HCT116 (cell line): ENCODE measurements at regions not wholly inside any gene's neighbourhood (a gene's known extent, or its start where the extent isn't known, plus 50 kb on each side); places are given as distances from the start of the nearest gene placed in this dataset.

ENCODE experiments used
- ATAC-seq: fragments of 200-7000 bp; cut with Tn5 transposase; 2 replicates; pipeline ENCODE4 v1.9.1; 2020; ENCODE audit warnings: mild to moderate bottlenecking, moderate library complexity
- BruUV-seq: library from RNA; stranded (reverse); fragments of 400-500 nt; replicated peaks from 2 replicates; lab custom pipeline; 2021; lab: Mats Ljungman, UMichigan
- CTCF ChIA-PET: fragments of 300-600 bp; sonication (Branson Sonifier 250); formaldehyde crosslinking; loops from one replicate; lab custom pipeline; 2021; ENCODE audit warnings: antibody characterized with exemption; lab: Charles Lee
- POLR2A ChIA-PET: fragments of 300-600, 350-600 bp; sonication (Branson Sonifier 250); formaldehyde crosslinking; loops from one replicate; lab custom pipeline; 2021; ENCODE audit warnings: antibody characterized with exemption; lab: Charles Lee
- RAD21 ChIA-PET, 2 experiments: fragments of 300-600 bp; sonication (Branson Sonifier 250); formaldehyde crosslinking; loops; one replicate each; lab custom pipeline; 2023; ENCODE audit warnings: low total read pairs in 2 of 2; ENCODE audit not compliant: uncharacterized antibody in 2 of 2, unreplicated experiment in 2 of 2, low non-redundant PET in 1 of 2; lab: Charles Lee
- DNase-seq: peaks from one replicate; pipeline ENCODE4 v3.0.0-alpha.2; 2010; ENCODE audit warnings: low read depth, low spot score
- H2AFZ ChIP-seq: fragments of 200-600 bp; shearing (Covaris generic), sonication (generic); 2 replicates; pipeline ENCODE4 v1.6.1; 2017; ENCODE audit warnings: low read depth, mixed run types, mixed read lengths, antibody characterized with exemption, low read length; ENCODE audit not compliant: poor library complexity, severe bottlenecking
- H3K27ac ChIP-seq: 2 replicates; pipeline ENCODE4 v1.5.1; 2012; ENCODE audit warnings: low read depth, low read length
- H3K27me3 ChIP-seq: fragments of 200-600 bp; sonication (generic); 2 replicates; pipeline ENCODE4 v1.6.1; 2016; ENCODE audit warnings: mixed run types, low read length, mixed read lengths; ENCODE audit not compliant: insufficient read depth
- H3K36me3 ChIP-seq, 2 experiments: fragments of 200-500 bp in 1 of 2; fragments of 200-600 bp in 1 of 2; sonication (Bioruptor generic) in 1 of 2; sonication (generic) in 1 of 2; 2 replicates each; pipeline versions ENCODE4 v1.5.1 to v1.6.1; 2014 to 2016; ENCODE audit warnings: low read length in 2 of 2, inconsistent platforms in 1 of 2, mixed read lengths in 1 of 2, mixed run types in 1 of 2; ENCODE audit not compliant: insufficient read depth in 2 of 2, control insufficient read depth in 1 of 2
- H3K4me1 ChIP-seq, 2 experiments: fragments of 200-600 bp in 1 of 2; sonication (generic) in 1 of 2; 2 replicates each; pipeline versions ENCODE4 v1.5.1 to v1.6.1; 2012 to 2017; ENCODE audit warnings: low read length in 2 of 2, inconsistent platforms in 1 of 2, mild to moderate bottlenecking in 1 of 2, mixed read lengths in 1 of 2, mixed run types in 1 of 2, moderate library complexity in 1 of 2; ENCODE audit not compliant: insufficient read depth in 2 of 2, control insufficient read depth in 1 of 2
- H3K4me2 ChIP-seq: fragments of 200-600 bp; sonication (generic); 2 replicates; pipeline ENCODE4 v1.6.1; 2017; ENCODE audit warnings: mixed run types, low read length, mixed read lengths
- H3K4me3 ChIP-seq, 2 experiments: fragments of 200-600 bp in 1 of 2; sonication (generic) in 1 of 2; replicated peaks in 1 of 2; 2 replicates each; pipeline ENCODE4 v1.5.1; 2011 to 2016; ENCODE audit warnings: low read length in 2 of 2, control low read depth in 1 of 2, low read depth in 1 of 2, mild to moderate bottlenecking in 1 of 2, mixed read lengths in 1 of 2, mixed run types in 1 of 2
- H3K79me2 ChIP-seq: fragments of 200-600 bp; sonication (generic); 2 replicates; pipeline ENCODE4 v1.6.1; 2017; ENCODE audit warnings: mild to moderate bottlenecking, mixed run types, low read length, moderate library complexity, mixed read lengths; ENCODE audit not compliant: insufficient read depth
- H3K9ac ChIP-seq: fragments of 200-600 bp; sonication (generic); 2 replicates; pipeline ENCODE4 v1.6.1; 2016; ENCODE audit warnings: low read length, mixed read lengths
- H3K9me2 ChIP-seq: fragments of 200-600 bp; sonication (generic), shearing (Covaris generic); 2 replicates; pipeline ENCODE4 v1.6.1; 2017; ENCODE audit warnings: mixed run types, mild to moderate bottlenecking, moderate library complexity; ENCODE audit not compliant: insufficient read depth
- H3K9me3 ChIP-seq, 2 experiments: fragments of 200-500 bp in 1 of 2; fragments of 200-600 bp in 1 of 2; sonication (Bioruptor generic) in 1 of 2; sonication (generic) in 1 of 2; 2 replicates each; pipeline ENCODE4 v1.6.1; 2014 to 2017; ENCODE audit warnings: low read length in 2 of 2, mixed read lengths in 2 of 2, inconsistent platforms in 1 of 2, low read depth in 1 of 2, mild to moderate bottlenecking in 1 of 2, mixed run types in 1 of 2, moderate library complexity in 1 of 2; ENCODE audit not compliant: control insufficient read depth in 1 of 2, insufficient read depth in 1 of 2
- H4K20me1 ChIP-seq: fragments of 200-600 bp; sonication (generic), shearing (Covaris generic); 2 replicates; pipeline ENCODE4 v1.6.1; 2017; ENCODE audit warnings: mixed run types, mild to moderate bottlenecking, moderate library complexity; ENCODE audit not compliant: insufficient read depth
- ATF3 ChIP-seq: IDR thresholded peaks from 2 replicates; pipeline ENCODE4 v1.6.1; 2012
- CBX3 ChIP-seq: IDR thresholded peaks from 2 replicates; pipeline ENCODE4 v1.6.1; 2012; ENCODE audit warnings: low read depth
- CEBPB ChIP-seq: IDR thresholded peaks from 2 replicates; pipeline ENCODE4 v1.6.1; 2012; ENCODE audit warnings: low read depth
- EGR1 ChIP-seq: IDR thresholded peaks from 2 replicates; pipeline ENCODE4 v1.6.1; 2012; ENCODE audit warnings: low read depth
- EZH2phosphoT487 ChIP-seq: fragments of 200-600 bp; IDR thresholded peaks from 2 replicates; pipeline ENCODE4 v1.6.1; 2018; ENCODE audit warnings: antibody characterized with exemption, borderline replicate concordance
- FOSL1 ChIP-seq: IDR thresholded peaks from 2 replicates; pipeline ENCODE4 v1.6.1; 2012; ENCODE audit warnings: low read depth
- MAX ChIP-seq: IDR thresholded peaks from 2 replicates; pipeline ENCODE4 v1.6.1; 2012
- POLR2A ChIP-seq: IDR thresholded peaks from 2 replicates; pipeline ENCODE4 v1.7.0; 2011; ENCODE audit warnings: borderline replicate concordance; ENCODE audit not compliant: insufficient read depth, insufficient read length; ENCODE audit errors: extremely low read depth
- POLR2AphosphoS5 ChIP-seq: IDR thresholded peaks from 2 replicates; pipeline ENCODE4 v1.6.1; 2011; ENCODE audit warnings: mild to moderate bottlenecking, low read depth, low read length, moderate library complexity
- RAD21 ChIP-seq: IDR thresholded peaks from 2 replicates; pipeline ENCODE4 v1.6.1; 2012; ENCODE audit warnings: low read depth, mild to moderate bottlenecking
- REST ChIP-seq: IDR thresholded peaks from 2 replicates; pipeline ENCODE4 v1.6.1; 2012; ENCODE audit warnings: low read depth
- SIN3A ChIP-seq: IDR thresholded peaks from 2 replicates; pipeline ENCODE4 v1.6.1; 2012; ENCODE audit warnings: low read depth
- SP1 ChIP-seq: IDR thresholded peaks from 2 replicates; pipeline ENCODE4 v1.6.1; 2012; ENCODE audit warnings: low read depth
- TCF7L2 ChIP-seq: IDR thresholded peaks from 2 replicates; pipeline ENCODE4 v1.7.0; 2011; ENCODE audit warnings: borderline replicate concordance, inconsistent platforms; ENCODE audit not compliant: insufficient read depth, insufficient read length; ENCODE audit errors: extremely low read depth
- ZFX ChIP-seq: fragments of 450-650 bp; IDR thresholded peaks from 2 replicates; pipeline ENCODE4 v1.6.1; 2017
- intact Hi-C: fragments of 100-400 bp; cut with micrococcal nuclease; formaldehyde crosslinking; loops from 2 replicates; pipeline ENCODE4 v1.10.0; 2022

GRCh38 chr1:221468546-221468945 is 273.3 kb downstream of the DUSP10 start:
- intact Hi-C loops, result no loop called here
- no peaks in the 10 kb centered on the region for H3K4me1 ChIP-seq
- ATAC-seq (no peak), DNase-seq (no peak)
- no peak overlapping the region for H3K4me3 ChIP-seq
- BruUV-seq, result no TSS peak
- no peaks in the 10 kb centered on the region for H3K9me2 ChIP-seq
- H3K36me3 ChIP-seq, result no peaks in the 10 kb centered on the region
- ChIA-PET POLR2A (no interaction called here), RAD21 (no interaction called here), CTCF (no interaction called here)
- no peaks in the 10 kb centered on the region for H3K9me3 ChIP-seq
- no peak overlapping the region for H3K4me2 ChIP-seq
- no peaks in the 10 kb centered on the region for H3K27me3 ChIP-seq
- no peaks in the 10 kb centered on the region for H4K20me1 ChIP-seq
- no peaks in the 10 kb centered on the region for H3K79me2 ChIP-seq
- no peak overlapping the region for H3K9ac ChIP-seq
- H2AFZ ChIP-seq, result no peak overlapping the region
- TF ChIP-seq SIN3A (no peak), MAX (no peak), POLR2A (no peak), EZH2phosphoT487 (no peak), POLR2AphosphoS5 (no peak), CBX3 (no peak), FOSL1 (no peak), SP1 (no peak), ZFX (no peak), CEBPB (no peak), ATF3 (no peak), REST (no peak), EGR1 (no peak), TCF7L2 (no peak), RAD21 (no peak)
- TF ChIP-seq, all 23 proteins: peak for 0
- H3K27ac ChIP-seq, result no peak overlapping the region
